Endodermal cell (in vitro differentiated cells): ENCODE measurements at regions not wholly inside any gene's neighbourhood (a gene's known extent, or its start where the extent isn't known, plus 50 kb on each side); places are given as distances from the start of the nearest gene placed in this dataset.

Source experiments
- DNase-seq: peaks from one replicate; pipeline ENCODE4 v3.0.0-alpha.2; 2017
- H3K27ac ChIP-seq: 2 replicates; pipeline ENCODE4 v1.5.1; 2013; ENCODE audit warnings: mild to moderate bottlenecking, low read depth, low read length, moderate library complexity
- H3K27me3 ChIP-seq: 2 replicates; pipeline ENCODE4 v1.6.1; 2013; ENCODE audit warnings: mild to moderate bottlenecking, low read length, moderate library complexity; ENCODE audit not compliant: insufficient read depth, control insufficient read depth, poor library complexity, severe bottlenecking
- H3K36me3 ChIP-seq: 2 replicates; pipeline ENCODE4 v1.7.0; 2013; ENCODE audit warnings: mild to moderate bottlenecking, low read length, moderate library complexity; ENCODE audit not compliant: control insufficient read depth, insufficient read depth
- H3K4me1 ChIP-seq: one replicate; pipeline ENCODE4 v1.7.0; 2013; ENCODE audit warnings: low read length; ENCODE audit not compliant: control insufficient read depth, insufficient read depth
- H3K4me3 ChIP-seq: 2 replicates; pipeline ENCODE4 v1.5.1; 2013; ENCODE audit warnings: mild to moderate bottlenecking, low read length, moderate library complexity
- H3K9ac ChIP-seq: 2 replicates; pipeline ENCODE4 v1.6.1; 2013; ENCODE audit warnings: mild to moderate bottlenecking, low read length, moderate library complexity; ENCODE audit not compliant: poor library complexity, severe bottlenecking; ENCODE audit errors: extremely low read depth
- H3K9me3 ChIP-seq: 2 replicates; pipeline ENCODE4 v1.6.1; 2013; ENCODE audit warnings: mild to moderate bottlenecking, low read length, moderate library complexity; ENCODE audit not compliant: control insufficient read depth
- H3K27ac Mint-ChIP-seq: 2 replicates; pipeline ENCODE4 v1.8.0; 2020; ENCODE audit warnings: mixed read lengths
- H3K27me3 Mint-ChIP-seq: 2 replicates; pipeline ENCODE4 v1.8.0; 2021; ENCODE audit warnings: mild to moderate bottlenecking, mixed read lengths; ENCODE audit not compliant: insufficient read depth
- H3K36me3 Mint-ChIP-seq: 2 replicates; pipeline ENCODE4 v1.8.0; 2020; ENCODE audit warnings: low read depth, mixed read lengths
- H3K4me1 Mint-ChIP-seq: 2 replicates; pipeline ENCODE4 v1.8.0; 2020; ENCODE audit warnings: mixed read lengths
- H3K4me3 Mint-ChIP-seq: 2 replicates; pipeline ENCODE4 v1.8.0; 2020; ENCODE audit warnings: mild to moderate bottlenecking, moderate library complexity, mixed read lengths
- H3K9me3 Mint-ChIP-seq: 2 replicates; pipeline ENCODE4 v1.8.0; 2020; ENCODE audit warnings: mild to moderate bottlenecking, mixed read lengths
- WGBS, 2 experiments: methylation state at CpG; one replicate each; pipeline versions ENCODE4 v1.1.5 to v1.1.7; 2013; ENCODE audit warnings: missing lambda C conversion rate in 2 of 2, mixed read lengths in 1 of 2; ENCODE audit not compliant: insufficient coverage in 1 of 2, insufficient read length in 1 of 2; 5-methylcytosine and 5-hydroxymethylcytosine counted together
- TF ChIP-seq, protein P1 (sequence below): fragments of 200-600 bp; sonication (generic); conservative IDR thresholded peaks from 2 replicates; pipeline ENCODE4 v1.5.0; 2021; ENCODE audit warnings: antibody characterized with exemption, mild to moderate bottlenecking

DNA sequence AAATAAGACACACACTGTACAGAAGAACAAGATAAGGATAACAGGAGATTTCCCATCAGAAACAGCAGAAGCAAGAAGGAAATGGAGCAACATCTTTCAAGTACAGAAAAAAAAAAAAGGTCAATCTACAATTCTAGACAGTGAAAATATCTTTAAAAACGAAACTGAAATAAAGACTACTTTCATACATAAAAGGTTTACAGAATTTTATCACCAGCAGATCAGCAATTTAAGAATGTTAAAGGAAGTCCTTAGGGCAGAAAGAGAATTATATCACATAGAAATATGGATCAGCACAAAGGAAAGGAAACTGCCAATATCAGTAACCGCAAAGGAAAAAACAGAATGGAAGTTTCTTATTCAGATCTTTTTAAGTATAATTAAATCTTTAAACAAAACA is 931.0 kb downstream of the EPHA4 start:
- Histone ChIP-seq H3K4me3 (no peak overlapping the region), H3K27me3 (no peaks in the 10 kb centered on the region), H3K9ac (no peak overlapping the region), H3K9me3 (no peaks in the 10 kb centered on the region), H3K4me1 (no peaks in the 10 kb centered on the region), H3K36me3 (no peaks in the 10 kb centered on the region), H3K27ac (no peak overlapping the region)
- no peak overlapping the region for H3K27ac Mint-ChIP-seq
- H3K27me3 Mint-ChIP-seq: no peaks in the 10 kb centered on the region
- no peaks in the 10 kb centered on the region for H3K4me1 Mint-ChIP-seq
- DNase-seq: no peak
- H3K36me3 Mint-ChIP-seq: no peaks in the 10 kb centered on the region
- no peak overlapping the region for H3K4me3 Mint-ChIP-seq
- H3K9me3 Mint-ChIP-seq: no peaks in the 10 kb centered on the region
- TF ChIP-seq, protein P1, sequence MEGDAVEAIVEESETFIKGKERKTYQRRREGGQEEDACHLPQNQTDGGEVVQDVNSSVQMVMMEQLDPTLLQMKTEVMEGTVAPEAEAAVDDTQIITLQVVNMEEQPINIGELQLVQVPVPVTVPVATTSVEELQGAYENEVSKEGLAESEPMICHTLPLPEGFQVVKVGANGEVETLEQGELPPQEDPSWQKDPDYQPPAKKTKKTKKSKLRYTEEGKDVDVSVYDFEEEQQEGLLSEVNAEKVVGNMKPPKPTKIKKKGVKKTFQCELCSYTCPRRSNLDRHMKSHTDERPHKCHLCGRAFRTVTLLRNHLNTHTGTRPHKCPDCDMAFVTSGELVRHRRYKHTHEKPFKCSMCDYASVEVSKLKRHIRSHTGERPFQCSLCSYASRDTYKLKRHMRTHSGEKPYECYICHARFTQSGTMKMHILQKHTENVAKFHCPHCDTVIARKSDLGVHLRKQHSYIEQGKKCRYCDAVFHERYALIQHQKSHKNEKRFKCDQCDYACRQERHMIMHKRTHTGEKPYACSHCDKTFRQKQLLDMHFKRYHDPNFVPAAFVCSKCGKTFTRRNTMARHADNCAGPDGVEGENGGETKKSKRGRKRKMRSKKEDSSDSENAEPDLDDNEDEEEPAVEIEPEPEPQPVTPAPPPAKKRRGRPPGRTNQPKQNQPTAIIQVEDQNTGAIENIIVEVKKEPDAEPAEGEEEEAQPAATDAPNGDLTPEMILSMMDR: no peak
- WGBS, 2 experiments: no CpG with 5 or more reads among the region's 2 CpGs

DNA sequence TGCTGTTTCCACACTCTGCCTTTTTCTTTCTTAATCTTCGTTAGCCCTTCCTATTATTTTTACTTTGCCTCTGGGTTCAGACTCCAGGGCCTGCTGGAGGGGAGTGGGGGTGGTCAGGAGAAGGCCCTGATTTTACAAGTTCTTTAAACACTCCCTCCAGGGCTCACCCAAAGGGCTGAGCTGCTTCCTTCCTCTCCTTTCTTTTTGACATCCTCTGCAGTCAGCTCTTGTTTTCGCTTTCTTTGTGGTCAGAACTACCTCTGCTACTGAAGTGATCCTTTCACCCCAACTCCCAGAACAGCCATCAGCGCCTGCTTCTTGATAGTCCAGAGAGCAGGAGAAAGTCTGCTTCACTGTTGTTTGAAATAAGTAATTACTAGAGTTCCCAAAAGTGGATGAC is 925.7 kb downstream of the EPHA4 start:
- Mint-ChIP-seq H3K4me3 (no peak overlapping the region), H3K9me3 (no peaks in the 10 kb centered on the region), H3K4me1 (no peaks in the 10 kb centered on the region), H3K27ac (no peak overlapping the region), H3K36me3 (no peaks in the 10 kb centered on the region), H3K27me3 (peaks cover 3% of the 10 kb centered on the region)
- TF ChIP-seq, protein P1: no peak
- no peak overlapping the region for H3K27ac ChIP-seq
- WGBS, 2 experiments: 83 to 93% methylated on average over 1 to 2 of the region's 3 CpGs
- DNase-seq: no peak
- no peaks in the 10 kb centered on the region for H3K36me3 ChIP-seq
- H3K9ac ChIP-seq: no peak overlapping the region
- H3K9me3 ChIP-seq: no peaks in the 10 kb centered on the region
- H3K4me3 ChIP-seq: no peak overlapping the region
- H3K27me3 ChIP-seq: no peaks in the 10 kb centered on the region
- H3K4me1 ChIP-seq: no peaks in the 10 kb centered on the region

DNA sequence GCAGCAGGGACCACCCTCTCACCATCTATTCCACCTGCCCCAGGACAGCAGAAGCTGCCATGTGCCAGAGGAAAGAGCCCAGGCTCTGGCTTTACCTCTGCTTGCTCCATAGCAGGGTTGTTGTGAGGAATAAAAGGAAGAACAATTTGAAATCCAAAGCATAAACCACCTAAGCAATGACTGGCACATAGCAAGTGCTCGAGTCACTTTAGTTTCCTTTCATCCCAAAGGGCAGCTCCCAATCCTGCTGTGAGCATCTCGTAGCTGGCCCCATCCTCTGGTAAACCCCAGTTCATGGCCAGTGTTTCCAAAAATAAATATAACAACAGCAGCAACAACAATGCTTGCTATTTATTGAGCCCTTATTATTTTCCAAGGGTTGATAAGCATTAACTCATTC is 923.5 kb downstream of the EPHA4 start:
- H3K4me3 ChIP-seq: no peak overlapping the region
- no peak overlapping the region for H3K9ac ChIP-seq
- H3K36me3 Mint-ChIP-seq: no peaks in the 10 kb centered on the region
- no peak for DNase-seq
- H3K27me3 Mint-ChIP-seq: peaks cover 3% of the 10 kb centered on the region
- no peak overlapping the region for H3K27ac Mint-ChIP-seq
- WGBS, 2 experiments: 57 to 93% methylated on average over 1 to 2 of the region's 2 CpGs
- no peaks in the 10 kb centered on the region for H3K4me1 Mint-ChIP-seq
- H3K4me1 ChIP-seq: no peaks in the 10 kb centered on the region
- H3K9me3 ChIP-seq: no peaks in the 10 kb centered on the region
- H3K4me3 Mint-ChIP-seq: no peak overlapping the region
- H3K27ac ChIP-seq: no peak overlapping the region
- no peaks in the 10 kb centered on the region for H3K27me3 ChIP-seq
- no peaks in the 10 kb centered on the region for H3K9me3 Mint-ChIP-seq
- TF ChIP-seq, protein P1: no peak
- H3K36me3 ChIP-seq: no peaks in the 10 kb centered on the region
